ENCODE measurements at regions not wholly inside any gene's neighbourhood (a gene's known extent, or its start where the extent isn't known, plus 50 kb on each side); places are given as distances from the start of the nearest gene placed in this dataset.

- DNase-seq: no peak
Observed at GRCh38 chrX:131907488-131908314, 115.4 kb upstream of the STK26 start.

DNA sequence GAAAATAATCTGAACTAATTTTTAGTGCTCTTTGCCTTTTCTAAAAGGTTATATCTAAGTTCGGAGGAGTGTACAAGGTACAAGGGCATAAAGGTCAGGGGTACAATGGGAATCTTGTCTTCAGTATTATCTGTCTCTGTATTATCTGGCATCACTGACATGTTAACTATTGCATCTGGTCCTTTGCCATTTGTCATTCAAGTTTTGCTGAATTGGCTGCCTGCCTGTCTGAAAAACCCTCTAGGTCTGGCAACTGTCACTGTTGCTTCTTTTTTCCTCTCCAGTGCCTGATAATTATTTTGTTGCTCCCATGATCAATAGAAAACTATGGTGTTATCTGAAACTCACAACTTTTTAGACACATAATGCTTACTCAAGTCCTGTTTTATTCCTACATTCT, 112.5 kb upstream of the STK26 start:
- no peak for DNase-seq

DNA sequence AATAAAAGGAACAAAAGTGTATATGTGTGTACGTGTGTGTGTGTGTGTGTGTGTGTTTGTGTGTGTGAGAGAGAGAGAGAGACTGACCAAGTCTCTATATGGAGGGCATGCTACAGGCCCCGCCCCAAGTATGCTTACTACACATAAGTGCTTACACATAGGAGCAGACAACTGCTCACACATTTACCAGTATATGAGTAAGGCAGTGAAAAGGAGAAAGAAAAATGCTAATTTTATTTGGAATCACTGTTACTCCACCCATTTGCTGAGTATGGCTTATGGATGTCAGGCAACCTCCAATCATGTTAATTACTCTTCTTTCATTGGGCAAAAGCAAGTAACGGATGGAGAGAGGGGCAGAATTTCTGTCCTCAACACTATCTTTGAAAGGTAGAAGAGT, 107.6 kb upstream of the STK26 start:
- no peak for DNase-seq

DNA sequence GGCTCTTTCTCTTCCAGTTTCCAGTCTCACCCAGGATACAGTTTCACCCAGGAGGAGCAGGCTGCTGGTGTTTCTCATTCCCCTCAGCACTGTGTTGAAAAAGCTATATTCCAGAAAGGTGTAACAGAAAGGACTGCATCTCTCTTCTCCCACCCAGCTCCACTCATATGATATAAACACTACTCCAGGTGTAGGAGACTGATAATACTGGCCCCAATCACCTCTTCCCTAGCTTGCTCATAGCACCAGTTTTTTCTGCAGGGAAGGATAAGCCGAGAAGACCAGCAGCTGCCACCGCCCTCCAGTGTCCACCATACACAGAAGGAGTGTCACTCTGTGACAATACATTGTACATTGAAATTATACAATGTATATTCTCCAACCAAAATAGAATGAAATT, 105.5 kb upstream of the STK26 start:
- DNase-seq: peak; percentile 50

GRCh38 chrX:131918839-131919238, 104.3 kb upstream of the STK26 start:
- no peak for DNase-seq

- peak; percentile 7 for DNase-seq
Observed at GRCh38 chrX:131923614-131924250, 99.4 kb upstream of the STK26 start.

GRCh38 chrX:131938749-131939148, 84.4 kb upstream of the STK26 start:
- DNase-seq: no peak

- DNase-seq: peak; percentile 24
Observed at GRCh38 chrX:131942034-131942433, 81.1 kb upstream of the STK26 start.

DNA sequence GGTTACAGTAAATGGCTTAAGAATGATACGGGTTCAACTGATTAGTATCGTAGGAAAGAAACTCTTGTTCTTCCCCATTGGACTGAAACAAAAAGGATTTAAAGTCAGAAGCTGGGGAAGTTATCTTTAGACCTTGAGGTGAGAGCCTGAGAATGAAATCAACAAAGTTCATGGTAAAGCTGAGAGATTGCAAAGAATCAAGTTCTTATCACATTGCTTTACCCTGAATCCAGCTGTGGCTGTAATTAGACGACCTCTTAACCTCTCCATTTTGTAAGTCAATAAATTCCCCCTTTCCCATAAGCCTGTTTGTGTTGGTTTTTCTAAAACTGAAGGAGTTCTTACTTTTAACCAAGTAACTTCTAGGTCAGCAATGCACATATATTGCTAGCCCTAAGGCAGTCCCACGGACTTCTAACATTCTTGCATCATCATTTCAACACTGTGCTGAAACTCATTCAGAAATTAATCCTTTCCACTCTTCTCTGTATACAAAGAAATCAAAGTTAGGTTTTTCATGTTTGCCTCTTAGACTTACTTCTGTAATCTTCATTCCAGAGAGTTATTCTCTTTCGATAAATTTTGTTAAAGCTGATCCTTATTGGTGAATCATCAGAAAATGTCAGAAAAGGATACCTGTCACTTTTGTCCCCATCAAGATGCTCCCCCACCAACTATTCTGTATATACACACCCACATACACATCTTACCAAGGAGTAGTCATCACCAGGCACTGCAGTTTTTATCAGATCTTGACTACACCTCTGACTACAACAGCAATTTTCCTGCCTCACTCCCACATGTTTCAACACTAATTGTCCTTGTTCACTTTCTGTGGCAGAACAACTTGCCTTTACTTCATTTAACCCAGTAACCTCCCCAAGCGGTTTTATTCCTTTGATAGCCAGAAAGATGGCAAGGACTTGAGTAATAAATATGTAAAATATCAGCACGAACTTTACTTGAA, 77.9 kb upstream of the STK26 start:
- DNase-seq: no peak

GRCh38 chrX:131951166-131951565, 71.9 kb upstream of the STK26 start:
- peak; percentile 70 for DNase-seq

DNA sequence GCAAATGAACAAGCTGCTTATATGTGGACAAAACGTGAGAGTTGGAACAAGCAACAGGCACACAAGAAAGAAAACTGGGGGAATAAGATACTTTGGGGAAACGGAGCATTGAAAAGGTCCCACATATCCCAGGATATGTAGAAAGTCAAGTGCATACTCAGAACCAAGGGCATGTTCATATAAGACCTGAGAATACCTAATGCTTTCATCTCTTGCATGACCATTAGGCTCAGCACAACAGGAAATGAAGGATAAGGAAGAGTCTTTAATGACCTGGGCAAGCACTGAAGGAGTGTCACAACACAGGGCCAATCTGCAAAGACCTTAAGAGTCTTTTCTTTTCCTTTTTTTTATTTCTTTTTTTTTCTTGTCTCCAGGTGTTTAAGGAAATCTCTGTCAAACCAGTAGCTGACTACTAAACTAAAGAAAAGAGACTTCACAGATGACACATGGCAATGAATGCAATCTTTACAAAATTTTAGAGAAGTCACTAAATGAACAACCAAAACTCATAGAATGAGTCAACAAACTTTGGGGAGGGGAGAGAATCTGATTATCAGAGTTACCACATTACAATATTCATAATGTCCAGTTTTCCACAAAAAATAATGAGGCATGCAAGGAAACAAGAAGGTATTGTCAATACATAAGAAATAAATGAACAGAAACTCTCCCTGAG, 67.9 kb upstream of the STK26 start:
- no peak for DNase-seq

DNA sequence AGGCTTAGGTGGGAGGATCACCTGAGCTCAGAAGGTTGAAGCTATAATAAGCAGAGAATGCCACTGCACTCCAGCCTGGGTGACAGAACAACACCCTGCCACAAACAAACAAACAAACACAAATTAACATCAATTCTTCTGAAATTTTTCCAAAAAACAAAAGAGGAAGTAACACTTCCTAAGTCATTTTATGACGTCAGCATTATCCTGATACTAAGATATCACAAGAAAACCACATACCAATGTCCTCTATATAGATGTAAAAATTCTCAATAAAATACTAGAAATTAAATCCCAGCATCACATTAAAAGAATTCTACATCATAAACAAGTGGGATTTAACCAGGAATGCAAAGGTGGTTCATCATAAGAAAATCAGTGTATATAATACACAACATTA, 64.4 kb upstream of the STK26 start:
- DNase-seq: peak; percentile 29

DNA sequence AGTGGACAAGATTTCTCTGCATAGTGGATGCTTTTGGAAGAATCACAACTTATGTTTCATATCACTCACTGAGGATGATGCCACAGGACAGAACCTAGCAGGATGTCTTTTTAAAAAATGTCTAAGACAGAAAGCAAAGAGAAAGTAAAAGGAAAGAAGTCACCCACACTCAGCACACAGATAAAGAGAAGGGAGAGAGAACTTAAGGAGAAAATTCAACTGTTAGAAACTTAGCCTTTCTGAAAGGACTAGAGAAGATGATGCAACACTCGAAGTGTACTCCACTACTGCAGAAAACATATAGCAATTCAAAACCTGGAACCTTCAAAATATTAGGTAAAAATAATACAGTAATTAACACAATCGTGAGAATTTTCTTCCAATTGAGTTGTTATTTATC, 52.8 kb upstream of the STK26 start:
- DNase-seq: no peak

Data from hematopoietic multipotent progenitor cell treated with erythropoietin and hydrocortisone succinate and interleukin-3 and kit ligand, for 4 days (in vitro differentiated cells).